HG02852 (cell line): ENCODE measurements at regions not wholly inside any gene's neighbourhood (a gene's known extent, or its start where the extent isn't known, plus 50 kb on each side); places are given as distances from the start of the nearest gene placed in this dataset.
A peak's percentile ranks its signal among the peaks of the same experiment; 100 is the strongest.

Source experiments
- ATAC-seq: cut with Tn5 transposase; IDR thresholded peaks from one replicate; pipeline ENCODE4 v1.9.1; 2021; ENCODE audit warnings: mild to moderate bottlenecking, moderate library complexity; ENCODE audit not compliant: unreplicated experiment

DNA sequence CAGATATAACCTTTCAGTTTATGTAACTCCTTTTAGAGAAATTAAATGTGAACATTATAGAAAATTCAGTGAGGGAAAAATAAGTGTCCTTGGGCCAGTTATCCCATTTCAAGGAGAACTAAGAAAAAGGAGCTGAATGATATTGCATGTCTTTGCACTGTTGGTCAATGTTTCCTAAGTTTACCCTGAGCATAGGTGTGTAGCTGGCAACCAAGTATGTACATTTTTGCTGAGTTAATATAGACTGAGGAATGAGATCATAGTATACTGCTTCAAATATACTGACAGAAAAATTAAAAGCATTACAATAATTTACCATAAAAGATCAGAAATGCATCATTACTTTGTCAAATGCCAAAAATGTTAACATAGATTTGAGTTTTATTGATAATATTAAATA lies 2128.7 kb upstream of the C9orf72 start:
- no peak for ATAC-seq

DNA sequence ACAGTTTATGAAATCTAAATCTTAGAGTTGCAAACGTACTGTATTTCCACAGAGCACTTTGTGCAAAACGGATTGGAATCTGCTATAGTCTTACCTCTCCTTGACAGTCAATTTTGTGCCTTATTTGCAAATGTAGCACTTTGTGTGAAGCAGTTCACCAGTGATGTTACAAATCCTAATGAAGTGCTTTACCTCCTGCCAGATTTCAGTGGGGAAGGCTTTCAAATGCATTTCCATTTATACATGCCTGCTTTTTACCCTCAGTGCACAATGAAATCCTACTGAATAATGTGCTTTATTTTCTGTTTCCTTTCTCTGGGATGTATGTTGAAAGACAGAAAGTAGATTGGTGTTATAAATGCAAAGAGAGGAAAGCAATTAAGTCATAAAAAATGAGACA lies 2141.6 kb upstream of the C9orf72 start:
- no peak for ATAC-seq

DNA sequence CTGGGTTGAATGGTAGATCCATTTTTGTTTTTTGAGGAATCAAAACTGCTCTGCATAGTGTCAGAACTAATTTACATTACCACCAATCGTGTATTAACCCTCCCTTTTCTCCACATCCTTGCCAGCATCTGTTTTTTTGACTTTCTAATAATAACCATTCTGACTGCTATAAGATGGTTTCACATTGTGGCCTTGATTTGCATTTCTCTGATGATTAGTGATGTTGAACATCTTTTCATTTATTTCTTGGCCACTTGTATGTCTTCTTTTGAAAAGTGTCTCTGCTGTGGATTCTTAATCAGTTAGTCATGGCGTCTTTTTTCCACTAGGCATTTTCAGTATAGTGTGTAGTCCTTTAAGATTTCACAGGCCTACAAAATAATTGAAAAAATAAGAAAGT lies 2144.3 kb upstream of the C9orf72 start:
- no peak for ATAC-seq

DNA sequence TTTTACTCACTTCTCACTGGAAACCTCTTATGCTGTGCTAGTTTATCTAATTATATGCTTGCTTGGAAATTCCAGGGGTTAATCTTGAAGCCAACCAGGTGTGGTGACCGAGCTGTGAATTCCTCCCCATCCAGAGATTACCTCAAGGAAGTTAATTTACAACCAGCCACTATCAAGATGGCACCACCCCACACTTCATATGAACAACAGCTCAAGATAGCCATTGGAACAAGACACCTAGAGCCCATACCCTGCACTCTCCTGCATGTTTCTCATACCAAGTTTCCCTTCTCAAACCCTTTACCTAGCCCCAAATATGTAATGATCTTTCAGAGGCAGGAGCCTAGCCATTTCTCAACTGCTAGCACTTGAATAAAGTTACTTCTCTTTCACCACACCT lies 2156.9 kb upstream of the C9orf72 start:
- ATAC-seq, result no peak

DNA sequence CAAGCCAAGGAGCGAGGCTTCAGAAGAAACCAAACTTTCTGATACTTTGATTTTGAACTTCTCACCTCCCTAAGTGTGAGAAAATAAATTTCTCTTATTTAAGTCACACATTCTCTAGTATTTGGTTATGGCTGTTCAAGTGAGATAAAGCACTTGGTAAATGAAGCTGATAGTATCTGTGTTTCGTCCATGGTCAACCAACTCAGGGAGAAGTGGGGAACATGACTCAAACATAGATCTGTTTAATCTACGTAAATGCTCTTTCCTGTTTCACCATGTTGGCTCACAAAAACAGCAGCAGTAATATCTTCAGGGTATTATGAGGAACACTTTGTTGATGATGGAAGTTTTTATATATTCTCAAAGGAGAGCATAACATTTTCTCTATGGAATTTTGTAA lies 2167.2 kb upstream of the C9orf72 start:
- ATAC-seq, result no peak

DNA sequence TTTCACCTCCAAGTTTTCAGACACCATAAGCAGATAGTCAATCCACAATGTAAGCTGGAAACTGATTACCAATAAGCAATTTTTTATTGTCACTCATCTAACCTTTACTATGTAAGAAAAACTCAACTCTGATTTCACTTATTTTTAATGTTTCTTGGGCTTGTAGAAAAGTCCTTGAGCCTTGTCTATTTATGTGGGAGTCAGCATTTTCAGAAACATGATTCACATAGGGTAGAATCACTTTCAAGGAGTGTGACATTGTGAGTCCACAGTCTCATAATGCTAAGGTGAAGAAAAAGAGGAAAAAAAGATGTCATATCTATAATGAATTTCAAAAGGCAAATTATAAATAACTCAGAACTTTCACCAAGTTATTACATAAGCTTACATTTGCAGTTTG lies 2167.9 kb upstream of the C9orf72 start:
- no peak for ATAC-seq

DNA sequence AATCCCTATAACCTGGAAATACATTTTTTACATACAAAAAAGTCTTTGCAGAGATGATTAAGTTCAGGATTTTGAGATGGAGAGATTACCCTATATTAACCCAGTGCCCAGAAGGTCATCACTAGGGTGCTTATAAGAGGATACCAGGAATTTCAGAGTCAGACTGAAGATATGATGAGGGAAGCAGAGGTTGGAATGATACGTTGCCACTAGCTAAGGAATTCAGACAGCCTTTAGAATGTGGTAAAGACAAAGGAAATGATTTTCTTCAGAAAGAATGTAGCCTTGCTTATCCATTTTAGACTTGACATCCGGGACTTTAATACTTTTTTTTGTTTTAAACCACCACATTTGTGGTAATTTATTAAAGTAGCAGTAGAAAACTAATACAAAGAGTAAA lies 2176.8 kb upstream of the C9orf72 start:
- no peak for ATAC-seq

DNA sequence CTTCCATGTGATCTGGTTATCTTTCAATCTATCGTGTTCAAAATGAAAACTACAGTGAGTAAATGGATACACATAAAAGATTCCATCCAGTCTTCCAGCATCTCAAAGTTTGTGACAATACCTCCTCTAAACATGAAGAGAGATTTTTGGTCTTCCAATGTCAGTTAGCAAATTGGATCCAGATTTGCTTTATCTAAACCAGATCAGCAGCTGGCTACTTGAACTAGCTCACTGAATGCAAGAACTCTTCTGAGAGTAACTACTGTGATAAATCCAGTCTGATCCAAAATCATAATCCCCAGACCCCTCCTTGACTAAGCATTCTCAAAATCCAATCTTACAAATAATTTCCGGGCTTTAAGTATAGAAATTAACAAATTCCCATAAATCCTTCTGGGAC lies 2177.9 kb upstream of the C9orf72 start:
- ATAC-seq, result no peak

DNA sequence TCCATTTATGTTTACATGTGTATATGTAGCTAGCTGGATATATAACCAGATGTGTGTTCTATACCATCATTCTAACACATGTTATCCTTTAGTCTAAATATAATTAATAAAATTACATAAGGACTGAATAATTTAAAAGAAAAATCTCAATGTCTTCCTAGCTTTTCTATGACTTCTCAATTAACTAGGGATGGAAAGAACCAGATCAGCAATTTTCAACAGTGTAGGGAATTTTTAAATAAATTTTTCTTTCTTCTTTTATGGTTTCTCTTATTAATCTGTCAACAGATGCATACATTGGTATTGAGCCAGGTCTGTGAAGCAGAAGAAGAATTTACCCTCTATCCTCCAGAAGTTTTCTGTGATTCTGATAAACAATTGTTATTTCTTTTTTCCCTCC lies 2180.4 kb upstream of the C9orf72 start:
- ATAC-seq, result no peak

DNA sequence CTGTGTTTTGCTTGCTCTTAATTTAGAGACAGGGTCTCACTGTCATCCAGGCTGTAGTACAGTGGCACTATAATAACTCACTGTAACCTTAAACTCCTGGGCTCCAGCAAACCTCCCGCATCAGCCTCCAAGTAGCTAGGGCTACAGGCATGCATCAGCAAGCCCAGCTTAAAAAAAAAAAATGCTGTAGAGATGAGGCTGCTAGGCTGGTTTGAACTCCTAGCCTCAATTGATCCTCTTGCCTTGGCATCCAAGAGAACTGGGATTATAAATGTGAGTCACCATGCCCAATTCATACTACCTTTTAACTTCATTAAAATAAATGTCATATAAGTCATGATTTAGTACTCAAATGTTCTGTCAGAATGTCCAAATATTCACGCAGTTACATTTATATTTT lies 2195.7 kb upstream of the C9orf72 start:
- ATAC-seq, result no peak

DNA sequence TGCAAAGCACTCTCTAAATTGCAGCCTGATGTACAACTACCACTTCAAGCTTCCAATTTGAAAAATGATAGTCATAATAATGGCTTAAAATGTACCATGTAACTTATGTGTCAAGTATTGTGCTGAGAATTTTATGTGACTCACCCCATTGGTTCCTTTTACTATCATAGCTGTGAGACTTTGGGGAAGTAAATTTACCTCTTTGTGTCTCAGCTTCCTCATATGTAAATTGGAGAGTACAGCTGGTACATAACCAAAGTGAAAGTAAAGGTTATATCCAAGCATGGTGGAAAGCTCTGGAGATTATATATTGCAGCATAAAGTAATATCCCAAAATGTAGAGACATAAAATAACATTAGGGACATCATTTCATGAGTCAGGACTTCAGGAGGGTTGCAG lies 2200.4 kb upstream of the C9orf72 start:
- no peak for ATAC-seq

DNA sequence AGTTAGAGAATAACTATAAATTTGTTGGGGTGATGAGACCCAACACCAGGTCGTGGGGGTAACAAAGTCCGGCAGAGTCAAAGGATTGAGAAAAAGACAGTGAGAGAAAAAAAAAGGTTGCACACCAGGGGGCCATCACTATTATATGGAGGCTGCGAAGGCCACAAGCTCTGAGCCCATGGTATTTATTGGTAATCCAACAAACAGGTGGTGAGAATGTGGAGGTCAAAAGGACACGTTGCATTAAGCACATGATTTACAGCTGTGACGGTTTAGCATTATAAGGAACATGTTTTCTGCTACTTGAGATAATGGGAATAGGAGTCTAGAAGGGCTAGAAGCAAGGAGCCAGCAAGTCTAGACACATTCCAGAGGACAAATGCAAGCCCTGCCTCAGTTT lies 2202.2 kb upstream of the C9orf72 start:
- ATAC-seq, result no peak

DNA sequence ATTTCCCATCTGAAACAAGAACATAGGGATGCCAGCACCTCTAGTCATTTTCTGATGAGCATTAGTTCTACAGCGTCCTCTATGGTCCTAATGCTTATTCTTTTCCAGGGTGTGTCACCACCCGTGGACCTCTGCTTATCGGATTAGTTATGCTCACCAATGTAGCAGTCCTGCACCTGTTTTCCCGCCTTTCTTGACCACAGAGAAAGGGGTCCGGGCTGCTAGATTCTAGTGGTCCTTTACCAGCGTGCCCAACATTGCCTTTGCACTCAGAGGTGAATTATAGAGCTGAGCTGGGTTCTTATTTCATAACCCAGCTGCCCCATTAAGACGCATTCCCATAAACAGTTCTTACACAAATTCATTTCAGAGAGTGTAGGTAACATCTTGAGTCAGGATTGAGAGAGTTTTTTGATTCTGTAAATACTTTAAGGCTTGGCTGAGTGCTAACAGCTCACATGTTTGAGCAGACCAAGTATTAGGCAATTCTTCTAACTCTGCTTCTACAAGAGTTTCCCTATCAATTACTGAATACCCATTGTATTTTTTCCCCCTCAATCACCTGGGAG lies 2205.1 kb upstream of the C9orf72 start:
- ATAC-seq, result no peak

DNA sequence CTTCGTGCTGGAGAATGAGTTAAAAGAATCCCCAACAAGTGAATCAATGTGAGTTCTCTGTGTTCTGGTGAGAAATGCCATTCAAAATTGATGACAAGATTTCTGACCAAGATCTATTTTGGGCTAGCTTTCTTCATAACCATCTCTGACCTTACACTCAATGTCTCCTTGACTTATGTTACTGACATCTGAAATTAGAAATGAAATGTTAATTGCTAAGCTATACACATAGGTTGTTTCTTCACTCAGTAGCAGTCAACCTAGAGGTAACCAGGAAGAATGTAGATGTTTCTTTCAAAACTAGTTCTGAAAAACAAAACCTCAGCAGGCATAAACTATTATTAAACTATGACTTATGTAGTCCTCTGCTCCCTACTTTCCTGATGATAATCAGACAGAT lies 2220.7 kb upstream of the C9orf72 start:
- no peak for ATAC-seq

DNA sequence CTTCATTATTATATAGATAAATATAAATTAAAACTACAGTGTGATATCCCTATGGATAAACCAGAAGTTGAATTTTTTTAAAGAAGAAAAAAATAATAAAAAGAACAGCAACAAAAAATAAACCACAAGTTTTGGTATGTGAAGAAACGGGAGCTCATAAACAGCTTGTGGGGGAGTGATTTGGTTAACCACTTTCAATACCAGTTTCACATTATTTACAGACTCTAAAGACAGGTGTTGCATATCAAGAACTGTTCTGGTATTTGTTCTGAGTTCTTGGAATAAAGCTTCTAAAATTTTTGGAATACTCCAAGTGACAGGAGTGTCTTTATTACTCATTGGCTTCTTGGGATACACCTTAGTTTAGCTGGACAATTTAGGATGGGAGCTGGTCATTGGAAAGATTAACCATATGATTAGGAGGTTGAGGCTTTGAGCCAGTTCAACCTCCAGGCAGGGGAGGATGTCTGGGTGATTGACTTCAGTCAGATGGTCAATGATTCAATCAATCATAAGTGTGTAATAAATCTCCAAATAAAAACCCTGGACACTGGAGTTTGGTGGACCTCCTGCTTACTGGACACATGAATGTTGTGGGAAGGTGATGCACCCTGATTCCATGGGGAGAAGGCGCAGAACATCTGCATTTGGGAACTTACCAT lies 2223.1 kb upstream of the C9orf72 start:
- ATAC-seq, result peak; percentile 91

DNA sequence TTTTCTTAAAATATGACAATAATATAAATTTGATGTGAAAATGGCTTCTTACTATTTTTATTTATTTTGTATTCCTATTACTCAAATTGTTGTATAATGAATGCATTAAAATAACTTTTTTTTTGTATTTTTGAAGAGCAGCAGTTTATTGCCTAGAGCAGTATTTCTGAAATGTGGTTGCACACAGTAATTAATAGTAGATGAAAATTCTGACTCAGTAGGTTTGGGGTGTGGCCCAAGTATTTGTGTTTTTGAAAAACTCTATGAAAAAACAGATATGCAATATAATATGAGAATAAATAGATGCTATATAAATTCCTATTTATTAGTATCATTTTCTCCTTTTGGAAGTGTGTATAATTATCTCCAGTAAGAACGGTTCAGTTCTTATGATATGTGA lies 2225.3 kb upstream of the C9orf72 start:
- no peak for ATAC-seq

DNA sequence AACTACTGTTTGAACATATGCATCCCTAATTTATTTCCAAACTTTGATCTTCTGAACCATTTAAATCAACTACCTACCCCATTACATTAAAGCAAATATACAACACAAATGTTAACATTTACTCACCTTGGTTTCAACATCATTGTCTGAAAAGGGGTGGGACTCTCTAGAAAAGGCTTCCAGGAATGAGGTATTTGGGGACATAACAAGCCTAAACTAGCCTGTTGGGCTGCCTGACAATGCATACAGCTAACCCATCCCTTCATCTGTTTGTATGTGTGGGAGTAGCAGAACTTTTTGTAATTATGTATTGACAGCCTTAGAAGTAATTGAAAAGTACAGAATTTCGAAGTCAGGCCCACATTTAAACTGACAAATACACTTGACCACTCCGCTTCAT lies 2225.9 kb upstream of the C9orf72 start:
- no peak for ATAC-seq

DNA sequence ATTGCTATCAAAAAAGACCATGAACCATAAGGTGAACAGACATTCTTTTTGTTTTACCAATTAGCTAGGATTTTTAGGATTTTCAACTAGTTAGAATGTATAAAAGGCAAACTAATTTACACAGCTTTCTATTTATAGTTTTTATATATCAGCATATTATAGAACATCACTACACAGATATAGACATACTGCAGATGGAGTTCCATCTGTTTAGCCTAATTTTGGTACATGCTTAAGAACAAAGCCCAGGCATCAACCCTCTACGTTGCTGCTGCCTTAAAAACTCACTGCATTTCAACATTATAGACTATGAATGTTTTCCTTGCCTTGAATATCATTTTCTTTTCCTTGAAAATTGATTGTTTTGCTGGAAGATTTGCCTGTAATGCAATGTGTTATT lies 2227.5 kb upstream of the C9orf72 start:
- no peak for ATAC-seq

DNA sequence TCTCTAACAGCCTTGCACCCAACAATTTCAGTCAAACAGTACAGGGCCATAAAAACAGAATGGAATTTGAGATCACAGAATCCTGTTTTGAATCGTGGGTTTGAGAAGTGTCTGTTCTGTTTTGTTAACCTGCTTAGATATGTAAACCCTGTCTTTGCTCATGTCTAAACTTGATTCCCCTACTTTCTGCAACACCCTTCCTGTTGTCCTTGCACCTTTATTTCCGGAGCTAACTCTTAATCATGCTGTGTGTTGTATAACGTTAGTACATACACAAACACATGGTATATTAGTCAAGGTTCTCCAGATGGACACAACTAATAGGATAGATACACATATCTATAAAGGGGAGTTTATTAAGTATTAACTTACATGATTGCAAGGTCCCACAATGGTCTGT lies 2229.2 kb upstream of the C9orf72 start:
- no peak for ATAC-seq

DNA sequence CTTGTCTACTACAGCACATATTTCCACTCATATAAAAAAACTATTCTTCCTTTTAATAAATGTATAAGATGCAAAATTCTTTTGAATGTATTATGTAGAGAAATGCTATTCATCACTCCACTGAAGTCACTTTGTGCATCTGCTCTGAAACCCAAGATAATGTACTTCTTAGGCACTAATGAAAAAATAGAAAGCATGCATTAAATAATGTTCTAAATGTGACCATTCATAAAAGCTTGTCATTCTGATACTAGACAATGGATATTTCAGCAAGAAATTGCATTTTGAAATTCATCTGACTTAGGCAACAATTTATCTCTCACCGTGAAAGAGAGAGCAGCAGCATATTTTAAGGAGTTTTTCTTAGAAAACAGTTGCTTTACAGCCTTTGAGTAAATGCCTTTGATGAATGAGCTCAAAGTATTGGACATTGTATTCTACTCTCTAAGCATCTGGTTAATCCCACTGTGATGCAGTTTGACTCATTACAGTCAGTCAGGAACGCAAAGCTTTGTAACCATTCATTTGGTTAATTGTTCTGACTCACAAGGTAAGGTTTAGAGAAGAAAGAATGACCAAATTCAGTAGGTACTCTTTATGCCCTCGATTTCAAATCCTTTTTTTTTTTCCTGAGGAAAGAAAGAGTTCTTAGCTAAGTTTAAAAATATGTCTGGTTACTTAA lies 2233.8 kb upstream of the C9orf72 start:
- no peak for ATAC-seq

DNA sequence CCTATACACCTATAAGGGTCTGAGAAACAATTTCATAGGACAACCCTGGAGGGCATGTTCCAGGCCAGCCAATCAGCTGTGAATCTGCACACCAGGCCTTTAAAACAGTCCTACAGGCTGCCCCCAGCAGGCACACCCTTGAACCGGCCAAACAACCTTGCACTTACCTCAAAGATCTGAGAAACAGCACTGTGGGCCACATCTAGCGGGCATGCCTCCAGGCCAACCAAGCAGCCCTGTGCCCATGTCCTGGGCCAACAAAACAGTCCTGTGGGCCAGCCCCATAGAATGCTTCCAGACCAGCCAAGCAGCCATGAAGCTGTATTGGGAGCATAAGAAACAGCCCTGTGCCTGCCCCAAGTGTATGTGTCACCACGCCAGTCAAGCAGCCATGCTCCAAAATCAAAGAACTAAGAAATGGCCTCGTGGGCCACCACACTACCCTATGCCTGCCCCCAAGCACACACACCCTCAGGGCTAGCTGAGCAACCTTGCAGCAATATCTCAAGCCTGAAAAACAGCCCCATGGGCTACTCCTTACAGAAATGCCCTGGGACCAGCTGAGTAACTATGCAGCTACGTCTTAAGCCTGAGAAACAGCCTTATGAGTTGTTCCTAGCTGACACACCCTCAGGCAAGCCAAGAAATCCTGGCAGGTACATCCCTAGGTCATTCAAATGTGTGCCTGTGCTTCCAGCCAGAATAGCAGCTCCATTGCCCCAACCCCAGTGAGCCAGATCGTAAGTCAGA lies 2243.8 kb upstream of the C9orf72 start:
- ATAC-seq, result no peak

DNA sequence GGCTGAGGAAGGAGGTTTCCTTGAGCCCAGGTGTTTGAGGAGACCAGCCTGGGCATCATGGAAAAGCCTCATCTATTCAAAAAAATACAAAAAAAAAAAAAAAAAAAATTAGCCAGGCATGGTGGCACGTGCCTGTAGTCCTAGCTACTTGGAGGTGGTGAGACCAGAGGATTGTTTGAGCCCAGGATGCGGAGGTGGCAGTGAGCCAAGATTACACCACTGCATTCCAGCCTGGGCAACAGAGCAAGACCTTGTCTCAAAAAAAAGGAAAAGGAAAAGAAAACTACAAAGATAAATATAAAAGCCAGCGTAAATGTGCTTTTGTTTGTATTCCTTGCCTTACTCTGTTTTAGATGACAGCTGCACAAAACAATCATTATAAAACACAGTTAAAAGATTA lies 2249.2 kb upstream of the C9orf72 start:
- no peak for ATAC-seq
